Kidney (tissue), 13 donors: ENCODE measurements at regions not wholly inside any gene's neighbourhood (a gene's known extent, or its start where the extent isn't known, plus 50 kb on each side); places are given as distances from the start of the nearest gene placed in this dataset.

Source experiments
- DNase-seq, 5 donors: peaks; one replicate each; pipeline ENCODE4 v3.0.0-alpha.2; 2013 to 2020
- FAIRE-seq: peaks from 2 replicates; lab custom pipeline; 2012; peaks lifted over from hg19 to GRCh38; lab: Jason Lieb, UNC
- H3K27ac ChIP-seq, 2 donors: one replicate each; pipeline ENCODE4 v1.7.0; 2013; ENCODE audit warnings: low read depth in 2 of 2, low read length in 2 of 2, inconsistent platforms in 1 of 2
- H3K27me3 ChIP-seq: one replicate; pipeline ENCODE4 v1.7.1; 2013; ENCODE audit warnings: low read length, inconsistent platforms; ENCODE audit not compliant: control insufficient read depth, insufficient read depth
- H3K36me3 ChIP-seq, 3 donors: one replicate each; pipeline versions ENCODE4 v1.7.0 to v1.7.1; 2013; ENCODE audit warnings: low read length in 3 of 3, control low read depth in 1 of 3, inconsistent platforms in 1 of 3; ENCODE audit not compliant: insufficient read depth in 3 of 3, control insufficient read depth in 2 of 3
- H3K4me1 ChIP-seq, 3 donors: one replicate each; pipeline versions ENCODE4 v1.7.0 to v1.7.1; 2013; ENCODE audit warnings: low read length in 3 of 3, inconsistent platforms in 1 of 3, low read depth in 1 of 3; ENCODE audit not compliant: control insufficient read depth in 2 of 3, insufficient read depth in 2 of 3
- H3K4me3 ChIP-seq, 3 donors: one replicate each; pipeline versions ENCODE4 v1.7.0 to v1.8.1; 2013; ENCODE audit warnings: low read length in 3 of 3, control low read depth in 1 of 3, inconsistent platforms in 1 of 3
- H3K9ac ChIP-seq, 3 donors: one replicate each; pipeline versions ENCODE4 v1.7.0 to v1.7.1; 2013; ENCODE audit warnings: low read length in 3 of 3, control low read depth in 1 of 3, inconsistent platforms in 1 of 3
- H3K9me3 ChIP-seq, 3 donors: one replicate each; pipeline versions ENCODE4 v1.7.0 to v1.7.1; 2013; ENCODE audit warnings: low read length in 3 of 3, control low read depth in 1 of 3, inconsistent platforms in 1 of 3; ENCODE audit not compliant: control insufficient read depth in 2 of 3, insufficient read depth in 1 of 3
- CTCF ChIP-seq: IDR thresholded peaks from 3 replicates; pipeline ENCODE4 v1.5.1; 2012; ENCODE audit warnings: mild to moderate bottlenecking, moderate library complexity, borderline replicate concordance; ENCODE audit not compliant: insufficient read depth; ENCODE audit errors: extremely low read depth
- intact Hi-C: fragments of 100-400 bp; cut with DNase I; formaldehyde crosslinking; loops from one replicate; pipeline ENCODE4 v1.11.1; 2022
- donor health status: control.
- donor health status: control.
- donor health status: control.
- donor health status: control.
- donor health status: control.
- donor health status: DM: yes; HTN: yes; CAD: no.
- donor health status: Normal renal cell carcinoma (clear cell type).

GRCh38 chr16:82506692-82507670, 119.8 kb upstream of the CDH13 start:
- no peak overlapping the region for H3K4me3 ChIP-seq
- H3K27me3 ChIP-seq: no peaks in the 10 kb centered on the region
- intact Hi-C loops: no loop called here
- H3K9ac ChIP-seq: no peak overlapping the region
- H3K9me3 ChIP-seq: peaks cover 0 to 8% (median 2%) of the 10 kb centered on the region in 3 donors
- H3K4me1 ChIP-seq: no peaks in the 10 kb centered on the region
- no peak for TF ChIP-seq CTCF
- H3K27ac ChIP-seq: no peak overlapping the region
- DNase-seq (peak in 4 of 5 donors; percentile 60 to 86 (median 79)), FAIRE-seq (no peak)
- H3K36me3 ChIP-seq: no peaks in the 10 kb centered on the region

GRCh38 chr16:82504836-82505235, 121.9 kb upstream of the CDH13 start:
- Histone ChIP-seq H3K9me3 (peaks cover 0 to 8% (median 2%) of the 10 kb centered on the region in 3 donors), H3K27me3 (no peaks in the 10 kb centered on the region), H3K36me3 (no peaks in the 10 kb centered on the region), H3K27ac (no peak overlapping the region), H3K4me3 (no peak overlapping the region), H3K9ac (no peak overlapping the region), H3K4me1 (no peaks in the 10 kb centered on the region)
- FAIRE-seq (no peak), DNase-seq (peak in 3 of 5 donors; percentile 46 to 87 (median 70))
- no peak for TF ChIP-seq CTCF
- intact Hi-C loops: no loop called here

GRCh38 chr16:82499302-82499701, 127.5 kb upstream of the CDH13 start:
- intact Hi-C loops: no loop called here
- Histone ChIP-seq H3K9ac (no peak overlapping the region), H3K4me3 (no peak overlapping the region), H3K9me3 (no peaks in the 10 kb centered on the region), H3K27me3 (no peaks in the 10 kb centered on the region), H3K36me3 (no peaks in the 10 kb centered on the region), H3K27ac (no peak overlapping the region), H3K4me1 (no peaks in the 10 kb centered on the region)
- DNase-seq (no peak), FAIRE-seq (no peak)
- no peak for TF ChIP-seq CTCF
